ENCODE measurements at regions not wholly inside any gene's neighbourhood (a gene's known extent, or its start where the extent isn't known, plus 50 kb on each side); places are given as distances from the start of the nearest gene placed in this dataset.

- no peak for TF ChIP-seq GATA2 (IDR thresholded peaks at IDR 0.05; ENCODE audit: low read depth, low read length)
These were observed 157.4 kb downstream of the DACT1 start for GRCh38 chr14:58794993-58795762.

GRCh38 chr14:58796242-58797009 is 158.7 kb downstream of the DACT1 start:
- no peak for TF ChIP-seq GATA2 (IDR thresholded peaks at IDR 0.05; ENCODE audit: low read depth, low read length)
- TF ChIP-seq GATA3 (IDR thresholded peaks at IDR 0.05; ENCODE audit: low read depth, low read length), result no peak

- TF ChIP-seq GATA2 (IDR thresholded peaks at IDR 0.05; ENCODE audit: low read depth, low read length) (no peak), GATA3 (IDR thresholded peaks at IDR 0.05; ENCODE audit: low read depth, low read length) (no peak)
These were observed 159.3 kb downstream of the DACT1 start for GRCh38 chr14:58797010-58797429.

- no peak for TF ChIP-seq GATA3 (IDR thresholded peaks at IDR 0.05; ENCODE audit: low read depth, low read length)
- no peak for TF ChIP-seq GATA2 (IDR thresholded peaks at IDR 0.05; ENCODE audit: low read depth, low read length)
These were observed 160.4 kb downstream of the DACT1 start for GRCh38 chr14:58798173-58798572.

GRCh38 chr14:58801086-58801485 is 163.3 kb downstream of the DACT1 start:
- TF ChIP-seq GATA2 (IDR thresholded peaks at IDR 0.05; ENCODE audit: low read depth, low read length) (no peak), GATA3 (IDR thresholded peaks at IDR 0.05; ENCODE audit: low read depth, low read length) (no peak)

- TF ChIP-seq GATA2 (IDR thresholded peaks at IDR 0.05; ENCODE audit: low read depth, low read length), result no peak
- no peak for TF ChIP-seq GATA3 (IDR thresholded peaks at IDR 0.05; ENCODE audit: low read depth, low read length)
These were observed 167.3 kb downstream of the DACT1 start for GRCh38 chr14:58805057-58805456.

GRCh38 chr14:58805605-58806409 is 168.0 kb downstream of the DACT1 start:
- no peak for TF ChIP-seq GATA2 (IDR thresholded peaks at IDR 0.05; ENCODE audit: low read depth, low read length)
- no peak for TF ChIP-seq GATA3 (IDR thresholded peaks at IDR 0.05; ENCODE audit: low read depth, low read length)

GRCh38 chr14:58807191-58807590 is 169.4 kb downstream of the DACT1 start:
- TF ChIP-seq GATA3 (IDR thresholded peaks at IDR 0.05; ENCODE audit: low read depth, low read length), result no peak
- TF ChIP-seq GATA2 (IDR thresholded peaks at IDR 0.05; ENCODE audit: low read depth, low read length), result no peak

GRCh38 chr14:58808828-58809227 is 171.1 kb downstream of the DACT1 start:
- no peak for TF ChIP-seq GATA3 (IDR thresholded peaks at IDR 0.05; ENCODE audit: low read depth, low read length)
- TF ChIP-seq GATA2 (IDR thresholded peaks at IDR 0.05; ENCODE audit: low read depth, low read length), result no peak

- TF ChIP-seq GATA2 (IDR thresholded peaks at IDR 0.05; ENCODE audit: low read depth, low read length) (no peak), GATA3 (IDR thresholded peaks at IDR 0.05; ENCODE audit: low read depth, low read length) (no peak)
These were observed 171.8 kb downstream of the DACT1 start for GRCh38 chr14:58809520-58809919.

- TF ChIP-seq GATA3 (IDR thresholded peaks at IDR 0.05; ENCODE audit: low read depth, low read length), result peak; percentile 90
- peak; percentile 97 for TF ChIP-seq GATA2 (IDR thresholded peaks at IDR 0.05; ENCODE audit: low read depth, low read length)
These were observed 174.5 kb downstream of the DACT1 start for GRCh38 chr14:58812050-58812910.

- no peak for TF ChIP-seq GATA2 (IDR thresholded peaks at IDR 0.05; ENCODE audit: low read depth, low read length)
- no peak for TF ChIP-seq GATA3 (IDR thresholded peaks at IDR 0.05; ENCODE audit: low read depth, low read length)
These were observed 176.0 kb downstream of the DACT1 start for GRCh38 chr14:58813745-58814144.

- no peak for TF ChIP-seq GATA3 (IDR thresholded peaks at IDR 0.05; ENCODE audit: low read depth, low read length)
- TF ChIP-seq GATA2 (IDR thresholded peaks at IDR 0.05; ENCODE audit: low read depth, low read length), result no peak
These were observed 176.7 kb downstream of the DACT1 start for GRCh38 chr14:58814466-58814865.
